D721Med (cell line): ENCODE measurements at regions not wholly inside any gene's neighbourhood (a gene's known extent, or its start where the extent isn't known, plus 50 kb on each side); places are given as distances from the start of the nearest gene placed in this dataset.

ENCODE experiments used
- DNase-seq: peaks from one replicate; pipeline ENCODE4 v3.0.0; 2011; ENCODE audit warnings: low spot score; ENCODE audit not compliant: insufficient read length
- FAIRE-seq: peaks from 2 replicates; lab custom pipeline; 2011; peaks lifted over from hg19 to GRCh38; lab: Jason Lieb, UNC
- TF ChIP-seq, protein P1 (sequence below): IDR thresholded peaks from 2 replicates; pipeline ENCODE4 v1.5.1; 2012; ENCODE audit warnings: mild to moderate bottlenecking, control low read depth; ENCODE audit not compliant: insufficient read depth; ENCODE audit errors: missing control alignments

DNA sequence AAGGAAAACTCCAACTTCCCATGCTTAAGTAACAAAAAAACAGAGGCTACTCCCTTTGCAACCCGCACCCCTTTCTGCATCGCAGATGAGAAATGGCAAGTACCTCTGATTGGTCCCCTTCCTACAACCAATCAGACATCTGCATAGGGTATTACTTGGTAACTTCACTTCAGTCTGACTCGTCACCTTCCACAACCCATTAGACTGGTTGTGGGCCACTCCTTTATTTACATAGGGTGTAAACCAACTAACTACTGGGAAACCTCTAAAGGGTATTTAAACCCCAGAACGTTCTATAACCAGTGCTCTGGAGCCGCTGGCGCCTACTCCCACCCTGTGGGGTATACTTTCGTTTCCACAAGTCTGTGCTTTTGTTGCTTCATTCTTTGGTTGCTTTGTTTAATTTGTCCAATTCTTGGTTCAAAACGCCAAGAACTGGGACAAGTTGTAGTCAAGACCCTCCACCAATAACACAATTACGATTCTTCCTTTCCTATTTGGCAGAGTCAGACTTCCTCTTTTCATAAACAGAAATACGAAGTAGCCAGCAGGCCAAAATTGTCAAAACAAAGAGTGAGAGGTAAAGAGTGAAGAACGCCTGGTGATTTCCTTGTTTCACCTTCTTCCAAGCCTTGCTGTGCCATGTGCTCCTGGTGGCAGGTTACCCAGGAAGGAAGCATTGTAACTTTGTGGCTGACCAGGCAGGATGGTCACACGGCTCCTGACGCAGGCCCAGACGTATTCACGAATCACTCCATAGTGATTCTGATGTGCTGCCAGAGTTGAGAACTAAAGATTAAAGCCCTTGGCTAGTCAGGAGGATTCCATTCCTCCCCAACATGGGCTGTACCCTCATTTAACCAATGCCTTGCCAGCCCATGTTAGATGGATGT lies 477.4 kb downstream of the ARHGEF28 start:
- TF ChIP-seq, protein P1, sequence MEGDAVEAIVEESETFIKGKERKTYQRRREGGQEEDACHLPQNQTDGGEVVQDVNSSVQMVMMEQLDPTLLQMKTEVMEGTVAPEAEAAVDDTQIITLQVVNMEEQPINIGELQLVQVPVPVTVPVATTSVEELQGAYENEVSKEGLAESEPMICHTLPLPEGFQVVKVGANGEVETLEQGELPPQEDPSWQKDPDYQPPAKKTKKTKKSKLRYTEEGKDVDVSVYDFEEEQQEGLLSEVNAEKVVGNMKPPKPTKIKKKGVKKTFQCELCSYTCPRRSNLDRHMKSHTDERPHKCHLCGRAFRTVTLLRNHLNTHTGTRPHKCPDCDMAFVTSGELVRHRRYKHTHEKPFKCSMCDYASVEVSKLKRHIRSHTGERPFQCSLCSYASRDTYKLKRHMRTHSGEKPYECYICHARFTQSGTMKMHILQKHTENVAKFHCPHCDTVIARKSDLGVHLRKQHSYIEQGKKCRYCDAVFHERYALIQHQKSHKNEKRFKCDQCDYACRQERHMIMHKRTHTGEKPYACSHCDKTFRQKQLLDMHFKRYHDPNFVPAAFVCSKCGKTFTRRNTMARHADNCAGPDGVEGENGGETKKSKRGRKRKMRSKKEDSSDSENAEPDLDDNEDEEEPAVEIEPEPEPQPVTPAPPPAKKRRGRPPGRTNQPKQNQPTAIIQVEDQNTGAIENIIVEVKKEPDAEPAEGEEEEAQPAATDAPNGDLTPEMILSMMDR = no peak
- no peak for DNase-seq
- no peak for FAIRE-seq

DNA sequence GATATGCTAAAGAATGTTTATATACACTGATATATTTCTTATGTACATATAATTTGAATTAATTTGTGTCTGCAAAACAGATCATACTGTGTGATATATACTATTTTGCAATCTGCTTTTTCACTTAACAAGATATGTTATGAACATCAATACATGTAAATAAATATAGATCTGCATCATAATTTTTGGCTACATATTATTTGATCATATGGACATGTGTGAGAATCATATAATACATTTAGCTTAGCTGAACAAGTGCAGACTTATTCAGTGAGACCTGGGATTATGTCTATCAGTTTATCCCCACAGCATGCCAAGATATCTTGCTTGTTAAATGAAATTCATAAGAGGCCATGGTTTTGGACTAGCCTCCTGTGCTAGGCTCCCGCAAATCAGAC lies 474.3 kb downstream of the ARHGEF28 start:
- FAIRE-seq = no peak
- DNase-seq = no peak
- TF ChIP-seq, protein P1 = no peak

DNA sequence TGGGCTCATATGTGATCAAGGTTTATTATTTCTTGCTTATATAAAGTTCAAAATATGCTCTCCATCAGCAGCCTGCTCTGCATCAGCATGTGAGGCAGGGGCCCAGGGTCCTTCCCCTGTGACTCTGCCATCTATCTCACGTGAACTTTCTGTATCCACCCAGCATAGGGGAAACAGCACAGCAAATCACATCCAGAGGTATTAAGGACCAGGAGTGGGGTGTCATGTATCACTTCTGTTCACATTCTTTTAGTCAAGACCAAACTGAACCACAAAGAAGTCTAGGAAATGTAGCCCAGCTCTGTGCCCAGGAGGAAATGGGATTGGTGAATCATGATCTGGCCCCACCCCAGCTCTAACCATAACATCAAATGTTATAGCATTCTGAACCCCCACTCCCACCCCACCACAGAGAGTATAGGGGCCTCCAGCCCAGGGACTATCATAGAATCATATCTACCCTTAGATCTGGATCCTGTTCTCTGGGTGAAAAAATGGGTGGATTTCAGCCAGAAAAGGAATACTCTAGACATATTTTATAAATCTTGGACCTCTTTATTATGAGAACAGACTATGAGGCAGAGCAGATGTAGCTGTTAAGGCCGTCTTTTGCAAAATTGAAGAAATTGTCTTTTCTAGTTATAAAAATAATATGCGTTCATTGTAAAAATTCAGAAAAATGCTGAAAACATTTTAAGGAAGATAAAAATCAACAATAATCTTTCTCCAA lies 473.7 kb downstream of the ARHGEF28 start:
- FAIRE-seq (no peak), DNase-seq (no peak)
- TF ChIP-seq, protein P1 = no peak

DNA sequence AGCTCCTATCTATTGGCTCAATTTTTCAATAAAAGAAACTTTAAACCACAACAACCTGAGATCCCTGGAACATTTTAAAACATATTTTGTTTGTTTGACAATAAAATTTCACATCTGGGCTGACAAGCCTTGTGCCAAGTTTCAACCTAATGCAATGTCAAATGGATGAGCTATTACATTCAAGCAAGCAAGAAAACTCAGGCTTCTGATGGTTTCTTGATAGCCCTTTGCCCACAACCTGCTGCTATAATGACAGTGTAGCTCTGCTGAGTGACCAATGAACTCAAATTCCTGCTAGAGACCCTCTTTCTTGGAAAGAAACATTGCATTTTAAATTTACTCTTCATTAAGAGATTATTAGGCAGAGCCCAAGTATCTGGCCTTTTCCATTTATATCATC lies 472.9 kb downstream of the ARHGEF28 start:
- FAIRE-seq = no peak
- TF ChIP-seq, protein P1 = no peak
- no peak for DNase-seq

DNA sequence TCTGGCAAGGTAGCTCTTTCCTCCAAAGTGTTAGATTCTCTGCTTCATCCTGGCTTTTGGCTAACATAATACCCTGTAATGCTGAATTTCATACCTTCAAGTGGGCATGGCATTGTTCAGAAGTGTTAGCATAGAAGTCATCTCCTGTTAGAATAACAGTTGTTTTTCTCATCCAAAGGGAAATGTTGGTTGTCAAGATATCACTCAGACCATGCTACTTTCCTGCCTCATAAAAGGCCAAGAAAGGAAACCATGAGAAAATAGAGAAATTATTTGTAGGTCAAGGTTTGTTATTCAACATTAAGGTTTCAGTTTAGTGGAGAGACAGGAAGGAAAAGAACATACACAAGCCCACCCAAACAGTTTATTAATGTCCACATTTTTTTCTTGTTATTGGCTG lies 472.5 kb downstream of the ARHGEF28 start:
- no peak for DNase-seq
- FAIRE-seq = no peak
- TF ChIP-seq, protein P1 = no peak

DNA sequence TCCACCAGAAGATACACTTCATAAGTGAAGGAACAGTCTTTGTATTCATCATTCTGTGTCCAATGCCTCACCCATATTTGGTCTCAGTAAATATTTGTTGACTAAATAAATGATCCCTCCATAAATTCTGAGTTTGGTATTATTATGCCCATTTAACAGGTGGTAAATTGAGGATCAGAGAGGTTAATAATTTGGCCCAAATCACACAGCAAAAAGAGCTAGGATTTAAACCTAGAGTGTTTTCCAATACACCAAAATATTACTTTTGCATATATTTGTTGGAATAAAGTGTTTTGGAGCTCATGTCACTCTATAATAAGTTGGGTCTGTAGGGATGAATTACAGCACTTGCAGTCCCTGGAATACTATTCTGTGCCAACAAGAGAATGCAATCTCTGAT lies 470.3 kb downstream of the ARHGEF28 start:
- TF ChIP-seq, protein P1 = no peak
- FAIRE-seq (no peak), DNase-seq (no peak)

DNA sequence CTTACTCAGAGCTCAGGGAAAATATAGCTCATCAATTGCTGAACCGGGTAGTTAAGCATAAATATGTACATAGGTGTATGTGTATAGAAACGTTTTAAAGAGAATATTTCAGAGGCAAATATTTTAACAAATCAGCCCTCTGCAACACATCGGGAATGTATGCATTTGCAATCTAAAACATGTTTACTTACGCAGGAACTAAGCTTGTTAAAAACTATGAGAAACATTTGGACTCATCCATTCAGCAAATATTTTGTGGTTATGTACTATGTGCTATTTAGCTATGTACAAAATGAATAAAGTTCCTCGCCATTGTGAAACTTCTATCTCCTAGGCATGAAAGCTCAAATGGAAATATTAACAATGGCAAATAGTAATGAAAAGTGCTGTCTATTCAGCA lies 469.9 kb downstream of the ARHGEF28 start:
- peak; percentile 73 for FAIRE-seq
- no peak for DNase-seq
- TF ChIP-seq, protein P1 = no peak
